Left lung (tissue), 4 donors: ENCODE measurements at regions not wholly inside any gene's neighbourhood (a gene's known extent, or its start where the extent isn't known, plus 50 kb on each side); places are given as distances from the start of the nearest gene placed in this dataset.

Experiments
- ATAC-seq: fragments of 200-7000 bp; cut with Tn5 transposase; one replicate; pipeline ENCODE4 v1.9.1; 2020; ENCODE audit warnings: moderate library complexity
- DNase-seq, 4 donors: peaks; one replicate each; pipeline ENCODE4 v3.0.0-alpha.2; 2013 to 2020
- H3K27ac ChIP-seq, 2 donors: fragments of 200-600 bp; sonication (generic) in 1 of 2; one replicate each; pipeline versions ENCODE4 v1.5.0 to v1.8.0; 2020 to 2021
- H3K27me3 ChIP-seq, 2 donors: fragments of 200-600 bp; sonication (generic) in 1 of 2; one replicate each; pipeline versions ENCODE4 v1.5.0 to v1.8.0; 2020 to 2021
- H3K36me3 ChIP-seq, 2 donors: fragments of 200-600 bp; sonication (generic) in 1 of 2; one replicate each; pipeline versions ENCODE4 v1.5.0 to v1.8.0; 2020 to 2021
- H3K4me1 ChIP-seq, 2 donors: fragments of 200-600 bp; one replicate each; pipeline ENCODE4 v1.8.0; 2021
- H3K4me3 ChIP-seq, 2 donors: fragments of 200-600 bp; sonication (generic) in 1 of 2; one replicate each; pipeline versions ENCODE4 v1.5.0 to v1.8.0; 2020 to 2021; ENCODE audit warnings: mild to moderate bottlenecking in 1 of 2
- H3K9me3 ChIP-seq, 2 donors: fragments of 200-600 bp; sonication (generic) in 1 of 2; one replicate each; pipeline versions ENCODE4 v1.5.0 to v1.8.0; 2020 to 2021
- CTCF ChIP-seq, 2 donors: fragments of 200-600 bp; sonication (generic) in 1 of 2; IDR thresholded peaks; one replicate each; pipeline versions ENCODE4 v1.5.0 to v1.8.0; 2021; ENCODE audit warnings: antibody characterized with exemption in 2 of 2
- intact Hi-C, 2 donors: fragments of 100-400 bp; cut with DNase I; formaldehyde crosslinking; loops; one replicate each; pipeline versions ENCODE4 v1.11.2 to v1.14.2; 2022
- donor health status: DM: no; HTN: yes; CAD: no.
- donor health status: DM: no; HTN: no; CAD: no.

- peak overlapping the region; percentile 4 to 14 for H3K4me3 ChIP-seq
- H3K27me3 ChIP-seq: no peaks in the 10 kb centered on the region
- no peaks in the 10 kb centered on the region for H3K36me3 ChIP-seq
- H3K4me1 ChIP-seq: no peaks in the 10 kb centered on the region
- no peak for TF ChIP-seq CTCF (IDR thresholded peaks at IDR 0.05)
- no peaks in the 10 kb centered on the region for H3K9me3 ChIP-seq
- DNase-seq: no peak
- intact Hi-C loops: no loop called here
- H3K27ac ChIP-seq: no peak overlapping the region
- ATAC-seq: no peak
Observed at GRCh38 chr2:199581935-199582360, 124.2 kb upstream of the SATB2 start.

- intact Hi-C loops: no loop called here
- Histone ChIP-seq H3K9me3 (no peaks in the 10 kb centered on the region), H3K27me3 (no peaks in the 10 kb centered on the region), H3K4me1 (no peaks in the 10 kb centered on the region), H3K4me3 (peak overlapping the region; percentile 4 to 14), H3K27ac (no peak overlapping the region), H3K36me3 (no peaks in the 10 kb centered on the region)
- no peak for ATAC-seq
- no peak for TF ChIP-seq CTCF (IDR thresholded peaks at IDR 0.05)
- no peak for DNase-seq
Observed at GRCh38 chr2:199581408-199581807, 123.7 kb upstream of the SATB2 start.

GRCh38 chr2:199575416-199575815 lies 117.7 kb upstream of the SATB2 start:
- no peak for TF ChIP-seq CTCF (IDR thresholded peaks at IDR 0.05)
- DNase-seq: no peak
- Histone ChIP-seq H3K36me3 (no peaks in the 10 kb centered on the region), H3K9me3 (no peaks in the 10 kb centered on the region), H3K4me1 (no peaks in the 10 kb centered on the region), H3K27ac (no peak overlapping the region), H3K4me3 (no peak overlapping the region), H3K27me3 (no peaks in the 10 kb centered on the region)
- ATAC-seq: no peak
- intact Hi-C loops: no loop called here

- no peak for DNase-seq
- TF ChIP-seq CTCF (IDR thresholded peaks at IDR 0.05): no peak
- no peaks in the 10 kb centered on the region for H3K27me3 ChIP-seq
- ATAC-seq: no peak
- H3K4me1 ChIP-seq: no peaks in the 10 kb centered on the region
- no peak overlapping the region for H3K27ac ChIP-seq
- no peaks in the 10 kb centered on the region for H3K9me3 ChIP-seq
- intact Hi-C loops: no loop called here
- H3K4me3 ChIP-seq: no peak overlapping the region
- no peaks in the 10 kb centered on the region for H3K36me3 ChIP-seq
Observed at GRCh38 chr2:199572571-199572970, 114.8 kb upstream of the SATB2 start.

- H3K36me3 ChIP-seq: no peaks in the 10 kb centered on the region
- H3K4me3 ChIP-seq: no peak overlapping the region
- H3K4me1 ChIP-seq: no peaks in the 10 kb centered on the region
- DNase-seq (no peak), ATAC-seq (no peak)
- no peak for TF ChIP-seq CTCF (IDR thresholded peaks at IDR 0.05)
- H3K27ac ChIP-seq: no peak overlapping the region
- intact Hi-C loops: no loop called here
- no peaks in the 10 kb centered on the region for H3K9me3 ChIP-seq
- H3K27me3 ChIP-seq: no peaks in the 10 kb centered on the region
Observed at GRCh38 chr2:199570934-199571333, 113.2 kb upstream of the SATB2 start.
